Transverse colon (tissue), 4 donors: ENCODE measurements at regions not wholly inside any gene's neighbourhood (a gene's known extent, or its start where the extent isn't known, plus 50 kb on each side); places are given as distances from the start of the nearest gene placed in this dataset.

Source experiments
- CTCF ChIP-seq, 5 experiments: fragments of 200-600 bp in 3 of 5; fragments of 450-650 bp in 2 of 5; sonication (generic) in 3 of 5; IDR thresholded peaks; 1 replicate in 2 of 5; 2 replicates in 3 of 5; pipeline ENCODE4 v1.5.1; 2016 to 2017; ENCODE audit warnings: antibody characterized with exemption in 5 of 5, inconsistent platforms in 3 of 5, mild to moderate bottlenecking in 2 of 5, moderate library complexity in 1 of 5
- POLR2AphosphoS5 ChIP-seq, 3 donors: sonication (generic); formaldehyde crosslinking; IDR thresholded peaks; one replicate each; pipeline ENCODE4 v1.6.1; 2016; ENCODE audit warnings: antibody characterized with exemption in 3 of 3

DNA sequence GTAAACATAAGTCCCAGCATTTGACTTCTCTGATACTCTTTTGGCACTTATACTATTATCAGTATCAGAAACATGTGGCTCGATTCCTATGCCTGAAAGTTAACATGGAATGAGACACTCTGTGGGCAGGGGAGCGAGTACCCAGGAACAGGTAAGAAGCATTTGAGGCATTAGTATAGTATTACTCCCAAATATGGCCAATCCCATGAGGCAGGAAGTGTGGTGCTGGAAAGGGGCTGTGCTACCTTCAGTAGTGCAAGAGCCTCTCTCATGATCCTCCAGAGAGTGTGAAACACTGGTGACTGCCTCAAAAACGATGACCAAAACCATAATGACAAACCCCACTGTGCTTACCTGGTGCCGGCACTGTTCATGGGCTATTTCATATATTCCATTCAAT lies 415.1 kb downstream of the SOX11 start:
- no peak for TF ChIP-seq POLR2AphosphoS5 (IDR thresholded peaks at IDR 0.05)
- TF ChIP-seq CTCF (IDR thresholded peaks at IDR 0.05), result no peak
